Pancreas (tissue), 10 donors: ENCODE measurements at regions not wholly inside any gene's neighbourhood (a gene's known extent, or its start where the extent isn't known, plus 50 kb on each side); places are given as distances from the start of the nearest gene placed in this dataset.
A peak's percentile ranks its signal among the peaks of the same experiment; 100 is the strongest.

Experiments
- ATAC-seq, 4 donors: fragments of 200-7000 bp; cut with Tn5 transposase; one replicate each; pipeline versions ENCODE4 v1.8.0 to v1.9.1; 2020; ENCODE audit warnings: mild to moderate bottlenecking in 4 of 4, moderate library complexity in 4 of 4
- DNase-seq, 6 donors: peaks; one replicate each; pipeline ENCODE4 v3.0.0-alpha.2; 2020
- FAIRE-seq: peaks from 2 replicates; lab custom pipeline; 2012; peaks lifted over from hg19 to GRCh38; lab: Jason Lieb, UNC
- H3K27ac ChIP-seq, 4 donors: fragments of 200-600 bp; sonication (generic); 1 replicate in 3 of 4; 2 replicates in 1 of 4; pipeline versions ENCODE4 v1.5.0 to v1.8.0; 2020
- H3K27me3 ChIP-seq, 4 donors: fragments of 200-600 bp; one replicate each; pipeline ENCODE4 v1.8.0; 2021
- H3K36me3 ChIP-seq, 3 donors: fragments of 200-600 bp; sonication (generic) in 1 of 3; one replicate each; pipeline versions ENCODE4 v1.5.0 to v1.8.0; 2020 to 2021
- H3K4me1 ChIP-seq, 3 donors: fragments of 200-600 bp; one replicate each; pipeline ENCODE4 v1.8.0; 2021
- H3K4me3 ChIP-seq, 4 donors: fragments of 200-600 bp; sonication (generic) in 2 of 4; one replicate each; pipeline versions ENCODE4 v1.5.0 to v1.8.0; 2020 to 2021
- H3K9me3 ChIP-seq, 4 donors: fragments of 200-600 bp; one replicate each; pipeline ENCODE4 v1.8.0; 2021
- CTCF ChIP-seq, 4 donors: fragments of 200-600 bp; sonication (generic) in 3 of 4; IDR thresholded peaks; one replicate each; pipeline versions ENCODE4 v1.5.0 to v1.8.0; 2021; ENCODE audit warnings: antibody characterized with exemption in 4 of 4
- WGBS, 2 donors: extraction: QIAGEN DNeasy Blood & Tissue Kit; methylation state at CpG; one replicate each; pipeline ENCODE4 v1.1.7; 2013; 5-methylcytosine and 5-hydroxymethylcytosine counted together
- intact Hi-C, 3 donors: fragments of 100-400 bp; cut with DNase I; formaldehyde crosslinking; loops; one replicate each; pipeline versions ENCODE4 v1.11.1 to v1.14.2; 2022
- donor health status: healthy with polysubstance abuse.
- donor health status: DM: no; HTN: no; CAD: no; lungs with moderate emphysema.
- donor health status: DM: no; HTN: no; CAD: no.
- donor health status: control.
- donor health status: control.
- donor health status: Bipolar disorder and iron deficiency.
- donor health status: DM: yes; HTN: yes; CAD: no.
- donor health status: DM: no; HTN: no; CAD: no.
- donor health status: DM: no; HTN: no; CAD: no.
- donor health status: DM: yes; HTN: yes; CAD: no.

GRCh38 chr4:126482311-126482710 is 1150.4 kb upstream of the INTU start:
- intact Hi-C loops = no loop called here
- no peaks in the 10 kb centered on the region for H3K9me3 ChIP-seq
- ATAC-seq (no peak), DNase-seq (no peak), FAIRE-seq (no peak)
- TF ChIP-seq CTCF (IDR thresholded peaks at IDR 0.05) = no peak
- no peaks in the 10 kb centered on the region for H3K27me3 ChIP-seq
- H3K4me3 ChIP-seq = no peak overlapping the region
- no peaks in the 10 kb centered on the region for H3K36me3 ChIP-seq
- H3K27ac ChIP-seq = no peak overlapping the region
- H3K4me1 ChIP-seq = no peaks in the 10 kb centered on the region

GRCh38 chr4:126486377-126486776 is 1146.4 kb upstream of the INTU start:
- DNase-seq (no peak), ATAC-seq (no peak), FAIRE-seq (no peak)
- no peaks in the 10 kb centered on the region for H3K9me3 ChIP-seq
- no peak overlapping the region for H3K4me3 ChIP-seq
- no peaks in the 10 kb centered on the region for H3K4me1 ChIP-seq
- intact Hi-C loops = no loop called here
- H3K27me3 ChIP-seq = no peaks in the 10 kb centered on the region
- no peaks in the 10 kb centered on the region for H3K36me3 ChIP-seq
- WGBS, 2 donors = 46 to 64% methylated on average over 1 of the region's 1 CpG
- no peak for TF ChIP-seq CTCF (IDR thresholded peaks at IDR 0.05)
- no peak overlapping the region for H3K27ac ChIP-seq

- Histone ChIP-seq H3K4me3 (no peak overlapping the region), H3K4me1 (no peaks in the 10 kb centered on the region), H3K36me3 (no peaks in the 10 kb centered on the region), H3K27ac (no peak overlapping the region), H3K27me3 (no peaks in the 10 kb centered on the region), H3K9me3 (no peaks in the 10 kb centered on the region)
- no peak for TF ChIP-seq CTCF (IDR thresholded peaks at IDR 0.05)
- ATAC-seq (no peak), DNase-seq (peak in 2 of 6 donors; percentile 7 to 67), FAIRE-seq (no peak)
- 81 to 89% methylated on average over 20 to 33 of the region's 33 CpGs for WGBS, 2 donors
- intact Hi-C loops = no loop called here
Observed at GRCh38 chr4:126489826-126490463, 1142.8 kb upstream of the INTU start.

GRCh38 chr4:126495163-126495752 is 1137.5 kb upstream of the INTU start:
- Histone ChIP-seq H3K36me3 (no peaks in the 10 kb centered on the region), H3K9me3 (no peaks in the 10 kb centered on the region), H3K27ac (no peak overlapping the region), H3K27me3 (no peaks in the 10 kb centered on the region), H3K4me1 (no peaks in the 10 kb centered on the region), H3K4me3 (no peak overlapping the region)
- DNase-seq = no peak
- WGBS, 2 donors = 36 to 47% methylated on average over 1 of the region's 1 CpG
- no peak for TF ChIP-seq CTCF (IDR thresholded peaks at IDR 0.05)
- no peak for ATAC-seq
- FAIRE-seq = no peak
- intact Hi-C loops = no loop called here

- H3K4me3 ChIP-seq = no peak overlapping the region
- no peaks in the 10 kb centered on the region for H3K36me3 ChIP-seq
- no peaks in the 10 kb centered on the region for H3K4me1 ChIP-seq
- no peak overlapping the region for H3K27ac ChIP-seq
- 27 to 56% methylated on average over 1 of the region's 1 CpG for WGBS, 2 donors
- no peaks in the 10 kb centered on the region for H3K27me3 ChIP-seq
- FAIRE-seq (no peak), ATAC-seq (no peak), DNase-seq (no peak)
- no peaks in the 10 kb centered on the region for H3K9me3 ChIP-seq
- intact Hi-C loops = no loop called here
- TF ChIP-seq CTCF (IDR thresholded peaks at IDR 0.05) = no peak
Observed at GRCh38 chr4:126512979-126513378, 1119.8 kb upstream of the INTU start.
